ACC112 (cell line): ENCODE measurements at regions not wholly inside any gene's neighbourhood (a gene's known extent, or its start where the extent isn't known, plus 50 kb on each side); places are given as distances from the start of the nearest gene placed in this dataset.

Experiments used
- H2AFZ ChIP-seq: fragments of 200-600 bp; sonication (generic); one replicate; pipeline ENCODE4 v1.6.0; 2017; ENCODE audit warnings: antibody characterized with exemption, low read length; ENCODE audit not compliant: unreplicated experiment
- H3K27ac ChIP-seq: fragments of 200-600 bp; sonication (generic); 2 replicates; pipeline ENCODE4 v1.5.1; 2014; ENCODE audit warnings: low read depth, mild to moderate bottlenecking, antibody characterized with exemption, low read length, moderate library complexity
- H3K27me3 ChIP-seq: fragments of 200-600 bp; sonication (generic); 2 replicates; pipeline ENCODE4 v1.6.1; 2014; ENCODE audit warnings: mild to moderate bottlenecking, antibody characterized with exemption, low read length, moderate library complexity, mixed read lengths; ENCODE audit not compliant: insufficient read depth
- H3K36me3 ChIP-seq: fragments of 200-600 bp; sonication (generic); 2 replicates; pipeline ENCODE4 v1.6.1; 2016; ENCODE audit warnings: mild to moderate bottlenecking, antibody characterized with exemption, low read length, moderate library complexity, mixed read lengths; ENCODE audit not compliant: insufficient read depth
- H3K4me1 ChIP-seq: fragments of 200-600 bp; sonication (generic); one replicate; pipeline ENCODE4 v1.6.1; 2016; ENCODE audit warnings: low read length, mixed read lengths; ENCODE audit not compliant: insufficient read depth, unreplicated experiment, control insufficient read depth
- H3K4me3 ChIP-seq: fragments of 200-600 bp; sonication (generic); 2 replicates; pipeline ENCODE4 v1.5.1; 2014; ENCODE audit warnings: mild to moderate bottlenecking, low read depth, low read length
- H3K79me2 ChIP-seq: fragments of 200-600 bp; sonication (generic); one replicate; pipeline ENCODE4 v1.6.0; 2016; ENCODE audit warnings: low read length; ENCODE audit not compliant: control insufficient read depth, unreplicated experiment, insufficient read depth

- Histone ChIP-seq H3K4me1 (peaks cover 25% of the 10 kb centered on the region), H3K27ac (no peak overlapping the region), H2AFZ (no peak overlapping the region), H3K27me3 (no peaks in the 10 kb centered on the region), H3K79me2 (no peaks in the 10 kb centered on the region), H3K36me3 (no peaks in the 10 kb centered on the region), H3K4me3 (no peak overlapping the region)
These were observed 153.5 kb upstream of the TMEM72 start for GRCh38 chr10:44757551-44758205.

GRCh38 chr10:44759122-44759521 lies 152.0 kb upstream of the TMEM72 start:
- Histone ChIP-seq H2AFZ (no peak overlapping the region), H3K36me3 (no peaks in the 10 kb centered on the region), H3K79me2 (no peaks in the 10 kb centered on the region), H3K4me1 (peaks cover 14% of the 10 kb centered on the region), H3K4me3 (no peak overlapping the region), H3K27me3 (no peaks in the 10 kb centered on the region), H3K27ac (no peak overlapping the region)

- Histone ChIP-seq H3K27me3 (no peaks in the 10 kb centered on the region), H3K27ac (no peak overlapping the region), H3K36me3 (no peaks in the 10 kb centered on the region)
These were observed 150.6 kb upstream of the TMEM72 start for GRCh38 chr10:44760513-44760912.

GRCh38 chr10:44761076-44761475 lies 150.1 kb upstream of the TMEM72 start:
- Histone ChIP-seq H3K79me2 (no peaks in the 10 kb centered on the region), H2AFZ (no peak overlapping the region), H3K36me3 (no peaks in the 10 kb centered on the region), H3K27ac (no peak overlapping the region), H3K4me3 (no peak overlapping the region), H3K27me3 (no peaks in the 10 kb centered on the region), H3K4me1 (peaks cover 8% of the 10 kb centered on the region)

More at GRCh38 chr10:44760513-44760912, 150.6 kb upstream of the TMEM72 start:
- H2AFZ ChIP-seq = no peak overlapping the region
- no peak overlapping the region for H3K4me3 ChIP-seq
- H3K4me1 ChIP-seq = peaks cover 13% of the 10 kb centered on the region
- no peaks in the 10 kb centered on the region for H3K79me2 ChIP-seq

GRCh38 chr10:44763331-44763730 lies 147.8 kb upstream of the TMEM72 start:
- H3K4me1 ChIP-seq = no peaks in the 10 kb centered on the region
- no peaks in the 10 kb centered on the region for H3K36me3 ChIP-seq
- H3K79me2 ChIP-seq = no peaks in the 10 kb centered on the region
- no peak overlapping the region for H3K4me3 ChIP-seq
- no peak overlapping the region for H3K27ac ChIP-seq
- no peaks in the 10 kb centered on the region for H3K27me3 ChIP-seq
- H2AFZ ChIP-seq = no peak overlapping the region

GRCh38 chr10:44765299-44765698 lies 145.8 kb upstream of the TMEM72 start:
- no peak overlapping the region for H2AFZ ChIP-seq
- H3K4me3 ChIP-seq = no peak overlapping the region
- H3K27me3 ChIP-seq = no peaks in the 10 kb centered on the region
- no peaks in the 10 kb centered on the region for H3K4me1 ChIP-seq
- no peaks in the 10 kb centered on the region for H3K36me3 ChIP-seq
- no peak overlapping the region for H3K27ac ChIP-seq
- H3K79me2 ChIP-seq = no peaks in the 10 kb centered on the region

GRCh38 chr10:44766631-44767030 lies 144.5 kb upstream of the TMEM72 start:
- Histone ChIP-seq H3K79me2 (no peaks in the 10 kb centered on the region), H3K27ac (no peak overlapping the region), H2AFZ (no peak overlapping the region), H3K4me1 (no peaks in the 10 kb centered on the region), H3K4me3 (no peak overlapping the region), H3K27me3 (no peaks in the 10 kb centered on the region), H3K36me3 (no peaks in the 10 kb centered on the region)

- no peaks in the 10 kb centered on the region for H3K79me2 ChIP-seq
- no peak overlapping the region for H3K4me3 ChIP-seq
- H3K27ac ChIP-seq = no peak overlapping the region
- no peaks in the 10 kb centered on the region for H3K36me3 ChIP-seq
- H3K4me1 ChIP-seq = no peaks in the 10 kb centered on the region
- no peaks in the 10 kb centered on the region for H3K27me3 ChIP-seq
- no peak overlapping the region for H2AFZ ChIP-seq
These were observed 141.7 kb upstream of the TMEM72 start for GRCh38 chr10:44769450-44769849.

- Histone ChIP-seq H2AFZ (no peak overlapping the region), H3K27ac (no peak overlapping the region), H3K4me3 (no peak overlapping the region), H3K79me2 (no peaks in the 10 kb centered on the region), H3K4me1 (no peaks in the 10 kb centered on the region), H3K27me3 (no peaks in the 10 kb centered on the region), H3K36me3 (no peaks in the 10 kb centered on the region)
These were observed 139.7 kb upstream of the TMEM72 start for GRCh38 chr10:44771233-44771995.

GRCh38 chr10:44773565-44773964 lies 137.6 kb upstream of the TMEM72 start:
- no peak overlapping the region for H3K4me3 ChIP-seq
- H3K27me3 ChIP-seq = no peaks in the 10 kb centered on the region
- no peak overlapping the region for H3K27ac ChIP-seq
- no peak overlapping the region for H2AFZ ChIP-seq
- no peaks in the 10 kb centered on the region for H3K36me3 ChIP-seq
- no peaks in the 10 kb centered on the region for H3K4me1 ChIP-seq
- no peaks in the 10 kb centered on the region for H3K79me2 ChIP-seq
